A549 (cell line): ENCODE measurements at regions not wholly inside any gene's neighbourhood (a gene's known extent, or its start where the extent isn't known, plus 50 kb on each side); places are given as distances from the start of the nearest gene placed in this dataset.

ENCODE experiments used
- CBX2 ChIP-seq: fragments of 200-600 bp; sonication (generic); IDR thresholded peaks from 2 replicates; pipeline ENCODE4 v1.6.1; 2016; ENCODE audit warnings: low read depth, mild to moderate bottlenecking, borderline replicate concordance
- CTCF ChIP-seq: fragments of >200 bp; sonication (Bioruptor Twin); formaldehyde crosslinking; IDR thresholded peaks from 3 replicates; pipeline ENCODE4 v1.5.1; 2016
- EP300 ChIP-seq, 2 experiments: fragments of >200 bp; sonication (Bioruptor Twin); formaldehyde crosslinking; IDR thresholded peaks; 2 replicates in 1 of 2; 3 replicates in 1 of 2; pipeline ENCODE4 v1.6.1; 2016 to 2017
- KDM1A ChIP-seq: fragments of 200-600 bp; sonication (generic); IDR thresholded peaks from 2 replicates; pipeline ENCODE4 v1.6.1; 2016; ENCODE audit warnings: low read depth, mild to moderate bottlenecking
- MAX ChIP-seq: IDR thresholded peaks from 2 replicates; pipeline ENCODE4 v1.6.1; 2012
- NPAS2 ChIP-seq: fragments of 250-450 bp; sonication (Bioruptor Pico); IDR thresholded peaks from 2 replicates; pipeline ENCODE4 v1.8.0; 2022; ENCODE audit warnings: mild to moderate bottlenecking, moderate library complexity, borderline replicate concordance
- NR3C1 ChIP-seq: fragments of >200 bp; sonication (Bioruptor Twin); formaldehyde crosslinking; IDR thresholded peaks from 3 replicates; pipeline ENCODE4 v1.6.1; 2017
- POLR2A ChIP-seq: IDR thresholded peaks from 2 replicates; pipeline ENCODE4 v1.6.1; 2012; ENCODE audit warnings: mild to moderate bottlenecking, low read length
- RAD21 ChIP-seq, 2 experiments: fragments of >200 bp in 1 of 2; sonication (Bioruptor Twin) in 1 of 2; formaldehyde crosslinking in 1 of 2; IDR thresholded peaks in 1 of 2; conservative IDR thresholded peaks in 1 of 2; 2 replicates in 1 of 2; 3 replicates in 1 of 2; pipeline ENCODE4 v1.6.1; 2012 to 2018; ENCODE audit warnings: inconsistent platforms in 1 of 2
- RFX5 ChIP-seq: fragments of 450-650 bp; IDR thresholded peaks from 2 replicates; pipeline ENCODE4 v1.7.1; 2014; ENCODE audit warnings: antibody characterized with exemption, mild to moderate bottlenecking, moderate library complexity
- TP53 ChIP-seq: fragments of 250-450 bp; sonication (Bioruptor Pico); IDR thresholded peaks from 2 replicates; pipeline ENCODE4 v1.5.0; 2021; ENCODE audit warnings: mild to moderate bottlenecking, moderate library complexity
- USF2 ChIP-seq: fragments of 450-650 bp; IDR thresholded peaks from 2 replicates; pipeline ENCODE4 v1.6.1; 2014; ENCODE audit warnings: antibody characterized with exemption
- ZFP36 ChIP-seq: fragments of 450-650 bp; IDR thresholded peaks from 2 replicates; pipeline ENCODE4 v1.6.1; 2014; ENCODE audit warnings: borderline replicate concordance; ENCODE audit not compliant: partially characterized antibody

GRCh38 chr7:67771846-67772605 is 775.4 kb downstream of the TYW1 start:
- TF ChIP-seq POLR2A: no peak
- TF ChIP-seq TP53: no peak
- TF ChIP-seq NR3C1: no peak
- TF ChIP-seq CTCF: no peak
- TF ChIP-seq ZFP36: no peak
- no peak for TF ChIP-seq EP300 (IDR thresholded peaks at IDR 0.05)
- TF ChIP-seq RFX5: no peak
- no peak for TF ChIP-seq RAD21 (conservative IDR thresholded peaks at IDR 0.05 in 1 of 2, IDR thresholded peaks at IDR 0.05 in 1 of 2)
- TF ChIP-seq USF2: no peak
- no peak for TF ChIP-seq NPAS2 (CRISPR knock-in tag)
- no peak for TF ChIP-seq CBX2
- TF ChIP-seq KDM1A: no peak
- TF ChIP-seq MAX: no peak
